ENCODE measurements at regions not wholly inside any gene's neighbourhood (a gene's known extent, or its start where the extent isn't known, plus 50 kb on each side); places are given as distances from the start of the nearest gene placed in this dataset.

- no peak overlapping the region for H3K27ac ChIP-seq (ENCODE audit: low read depth in 2 of 2, low read length in 1 of 2)
- ChIA-PET CTCF (no interaction called here), POLR2A (no interaction called here)
- H3K9me2 ChIP-seq = no peaks in the 10 kb centered on the region
- H3K4me2 ChIP-seq = no peak overlapping the region
- H3F3A ChIP-seq (replicated peaks; ENCODE audit: insufficient read depth) = no peaks in the 10 kb centered on the region
- TF ChIP-seq ELF1 (IDR thresholded peaks at IDR 0.05) (no peak), FOSL2 (IDR thresholded peaks at IDR 0.05; ENCODE audit: borderline replicate concordance, low read depth) (no peak), FOXJ3 (CRISPR knock-in tag; IDR thresholded peaks at IDR 0.05) (no peak), FOXM1 (IDR thresholded peaks at IDR 0.05; ENCODE audit: low read depth) (no peak), NFIC (IDR thresholded peaks at IDR 0.05; ENCODE audit: borderline replicate concordance) (no peak), NRF1 (IDR thresholded peaks at IDR 0.05; ENCODE audit: low read depth, low read length) (no peak), TCF12 (IDR thresholded peaks at IDR 0.05) (no peak), YY1 (IDR thresholded peaks at IDR 0.05; ENCODE audit: low read depth) (no peak), POLR2AphosphoS5 (IDR thresholded peaks at IDR 0.05; ENCODE audit: low read depth, low read length) (no peak), EP300 (IDR thresholded peaks at IDR 0.05; ENCODE audit: borderline replicate concordance in 1 of 2, low read depth in 1 of 2, low read length in 1 of 2) (no peak), GATA2 (CRISPR knock-in tag; IDR thresholded peaks at IDR 0.05) (no peak), JUND (IDR thresholded peaks at IDR 0.05) (no peak), RFX5 (IDR thresholded peaks at IDR 0.05; ENCODE audit: low read length) (no peak), TAF1 (IDR thresholded peaks at IDR 0.05; ENCODE audit: borderline replicate concordance, low read depth, low read length) (no peak), RAD21 (IDR thresholded peaks at IDR 0.05; ENCODE audit: low read length) (no peak)
- TF ChIP-seq, protein P1, sequence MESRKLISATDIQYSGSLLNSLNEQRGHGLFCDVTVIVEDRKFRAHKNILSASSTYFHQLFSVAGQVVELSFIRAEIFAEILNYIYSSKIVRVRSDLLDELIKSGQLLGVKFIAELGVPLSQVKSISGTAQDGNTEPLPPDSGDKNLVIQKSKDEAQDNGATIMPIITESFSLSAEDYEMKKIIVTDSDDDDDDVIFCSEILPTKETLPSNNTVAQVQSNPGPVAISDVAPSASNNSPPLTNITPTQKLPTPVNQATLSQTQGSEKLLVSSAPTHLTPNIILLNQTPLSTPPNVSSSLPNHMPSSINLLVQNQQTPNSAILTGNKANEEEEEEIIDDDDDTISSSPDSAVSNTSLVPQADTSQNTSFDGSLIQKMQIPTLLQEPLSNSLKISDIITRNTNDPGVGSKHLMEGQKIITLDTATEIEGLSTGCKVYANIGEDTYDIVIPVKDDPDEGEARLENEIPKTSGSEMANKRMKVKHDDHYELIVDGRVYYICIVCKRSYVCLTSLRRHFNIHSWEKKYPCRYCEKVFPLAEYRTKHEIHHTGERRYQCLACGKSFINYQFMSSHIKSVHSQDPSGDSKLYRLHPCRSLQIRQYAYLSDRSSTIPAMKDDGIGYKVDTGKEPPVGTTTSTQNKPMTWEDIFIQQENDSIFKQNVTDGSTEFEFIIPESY (IDR thresholded peaks at IDR 0.05; ENCODE audit: borderline replicate concordance, low read depth) = no peak
- TF ChIP-seq, protein P2, sequence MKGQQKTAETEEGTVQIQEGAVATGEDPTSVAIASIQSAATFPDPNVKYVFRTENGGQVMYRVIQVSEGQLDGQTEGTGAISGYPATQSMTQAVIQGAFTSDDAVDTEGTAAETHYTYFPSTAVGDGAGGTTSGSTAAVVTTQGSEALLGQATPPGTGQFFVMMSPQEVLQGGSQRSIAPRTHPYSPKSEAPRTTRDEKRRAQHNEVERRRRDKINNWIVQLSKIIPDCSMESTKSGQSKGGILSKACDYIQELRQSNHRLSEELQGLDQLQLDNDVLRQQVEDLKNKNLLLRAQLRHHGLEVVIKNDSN (IDR thresholded peaks at IDR 0.05; ENCODE audit: borderline replicate concordance, low read depth) = no peak
- no peaks in the 10 kb centered on the region for H4K20me1 ChIP-seq (ENCODE audit: insufficient read depth)
- no peaks in the 10 kb centered on the region for H3K36me3 ChIP-seq (replicated peaks in 1 of 2; ENCODE audit: control insufficient read depth in 1 of 2, insufficient read depth in 2 of 2, low read length in 1 of 2)
- H2AFZ ChIP-seq (ENCODE audit: low read depth) = no peak overlapping the region
- H3K4me1 ChIP-seq (ENCODE audit: control insufficient read depth in 1 of 2, insufficient read depth in 2 of 2, low read depth in 1 of 2, low read length in 1 of 2) = no peaks in the 10 kb centered on the region
- no peaks in the 10 kb centered on the region for H3K79me2 ChIP-seq (ENCODE audit: insufficient read depth)
- WGBS (ENCODE audit: low lambda C conversion rate) = 19% methylated on average over 34 of the region's 34 CpGs
- H3K9me3 ChIP-seq = no peaks in the 10 kb centered on the region
- no peak for DNase-seq
- peaks cover 99% of the 10 kb centered on the region for H3K27me3 ChIP-seq (ENCODE audit: insufficient read depth)
- H3K9ac ChIP-seq = no peak overlapping the region
- H3K4me3 ChIP-seq (ENCODE audit: low read depth in 2 of 2, low read length in 1 of 2) = no peak overlapping the region
Measured at GRCh38 chr12:34300376-34301250, 278.3 kb downstream of the ALG10 start.
